GM19452 (cell line): ENCODE measurements at regions not wholly inside any gene's neighbourhood (a gene's known extent, or its start where the extent isn't known, plus 50 kb on each side); places are given as distances from the start of the nearest gene placed in this dataset.
A peak's percentile ranks its signal among the peaks of the same experiment; 100 is the strongest.

Experiments used
- ATAC-seq: cut with Tn5 transposase; IDR thresholded peaks from one replicate; pipeline ENCODE4 v1.9.1; 2021; ENCODE audit not compliant: unreplicated experiment

GRCh38 chr1:61627365-61627764, 97.6 kb downstream of the TM2D1 start:
- no peak for ATAC-seq

- no peak for ATAC-seq
Observed at GRCh38 chr1:61626816-61627215, 98.1 kb downstream of the TM2D1 start.

GRCh38 chr1:61623852-61624251, 101.1 kb downstream of the TM2D1 start:
- ATAC-seq: peak; percentile 76

- no peak for ATAC-seq
Observed at GRCh38 chr1:61620536-61620935, 104.4 kb downstream of the TM2D1 start.

- ATAC-seq: no peak
Observed at GRCh38 chr1:61618755-61619154, 106.2 kb downstream of the TM2D1 start.

GRCh38 chr1:61618193-61618592, 106.7 kb downstream of the TM2D1 start:
- no peak for ATAC-seq

- ATAC-seq: no peak
Observed at GRCh38 chr1:61616830-61617229, 108.1 kb downstream of the TM2D1 start.

GRCh38 chr1:61612602-61613001, 112.3 kb downstream of the TM2D1 start:
- no peak for ATAC-seq

GRCh38 chr1:61609040-61609439, 115.9 kb downstream of the TM2D1 start:
- no peak for ATAC-seq

- ATAC-seq: no peak
Observed at GRCh38 chr1:61607448-61607847, 117.5 kb downstream of the TM2D1 start.

GRCh38 chr1:61606448-61607312, 118.3 kb downstream of the TM2D1 start:
- ATAC-seq: no peak

GRCh38 chr1:61605607-61606321, 119.2 kb downstream of the TM2D1 start:
- no peak for ATAC-seq

- ATAC-seq: no peak
Observed at GRCh38 chr1:61604684-61605083, 120.3 kb downstream of the TM2D1 start.

- no peak for ATAC-seq
Observed at GRCh38 chr1:61604261-61604660, 120.7 kb downstream of the TM2D1 start.

- no peak for ATAC-seq
Observed at GRCh38 chr1:61602663-61603062, 122.3 kb downstream of the TM2D1 start.

GRCh38 chr1:61597601-61598000, 127.3 kb downstream of the TM2D1 start:
- ATAC-seq: no peak

- no peak for ATAC-seq
Observed at GRCh38 chr1:61593331-61593730, 131.6 kb downstream of the TM2D1 start.

- ATAC-seq: no peak
Observed at GRCh38 chr1:61591351-61591750, 133.6 kb downstream of the TM2D1 start.

GRCh38 chr1:61588736-61589672, 135.9 kb downstream of the TM2D1 start:
- peak; percentile 95 for ATAC-seq

GRCh38 chr1:61585714-61586113, 139.2 kb downstream of the TM2D1 start:
- no peak for ATAC-seq

- ATAC-seq: no peak
Observed at GRCh38 chr1:61583703-61584102, 141.2 kb downstream of the TM2D1 start.
